Suppressor macrophage treated with lipopolysaccharide for 4 hours (primary cell): ENCODE measurements at regions not wholly inside any gene's neighbourhood (a gene's known extent, or its start where the extent isn't known, plus 50 kb on each side); places are given as distances from the start of the nearest gene placed in this dataset.
A peak's percentile ranks its signal among the peaks of the same experiment; 100 is the strongest.

ENCODE experiments used
- DNase-seq: peaks from one replicate; pipeline ENCODE4 v3.0.0-alpha.2; 2020

GRCh38 chr3:68148447-68148846, 494.0 kb upstream of the SUCLG2 start:
- no peak for DNase-seq

- DNase-seq, result no peak
These were observed 488.0 kb upstream of the SUCLG2 start for GRCh38 chr3:68142441-68142840.

- DNase-seq, result no peak
These were observed 485.5 kb upstream of the SUCLG2 start for GRCh38 chr3:68139897-68140296.

- no peak for DNase-seq
These were observed 482.0 kb upstream of the SUCLG2 start for GRCh38 chr3:68136411-68136810.

- no peak for DNase-seq
These were observed 480.7 kb upstream of the SUCLG2 start for GRCh38 chr3:68135067-68135466.

- no peak for DNase-seq
These were observed 474.7 kb upstream of the SUCLG2 start for GRCh38 chr3:68129065-68129464.

GRCh38 chr3:68123231-68123630, 468.8 kb upstream of the SUCLG2 start:
- DNase-seq, result peak; percentile 1

GRCh38 chr3:68121287-68121686, 466.9 kb upstream of the SUCLG2 start:
- DNase-seq, result no peak

- no peak for DNase-seq
These were observed 462.2 kb upstream of the SUCLG2 start for GRCh38 chr3:68116580-68116979.

- DNase-seq, result no peak
These were observed 449.4 kb upstream of the SUCLG2 start for GRCh38 chr3:68103811-68104210.

- no peak for DNase-seq
These were observed 436.2 kb upstream of the SUCLG2 start for GRCh38 chr3:68090571-68090970.

- no peak for DNase-seq
These were observed 435.2 kb upstream of the SUCLG2 start for GRCh38 chr3:68089572-68090011.

GRCh38 chr3:68088636-68089035, 434.2 kb upstream of the SUCLG2 start:
- no peak for DNase-seq

- no peak for DNase-seq
These were observed 433.8 kb upstream of the SUCLG2 start for GRCh38 chr3:68088216-68088615.

- DNase-seq, result no peak
These were observed 417.6 kb upstream of the SUCLG2 start for GRCh38 chr3:68072062-68072461.

- DNase-seq, result no peak
These were observed 415.8 kb upstream of the SUCLG2 start for GRCh38 chr3:68070186-68070585.

- no peak for DNase-seq
These were observed 412.9 kb upstream of the SUCLG2 start for GRCh38 chr3:68067314-68067713.

- no peak for DNase-seq
These were observed 408.5 kb upstream of the SUCLG2 start for GRCh38 chr3:68062926-68063325.

GRCh38 chr3:68060910-68061309, 406.5 kb upstream of the SUCLG2 start:
- DNase-seq, result no peak

- DNase-seq, result no peak
These were observed 405.8 kb upstream of the SUCLG2 start for GRCh38 chr3:68060191-68060590.

- DNase-seq, result no peak
These were observed 405.3 kb upstream of the SUCLG2 start for GRCh38 chr3:68059628-68060152.

- DNase-seq, result no peak
These were observed 403.4 kb upstream of the SUCLG2 start for GRCh38 chr3:68057637-68058320.

GRCh38 chr3:68056556-68056955, 402.1 kb upstream of the SUCLG2 start:
- DNase-seq, result no peak

- DNase-seq, result no peak
These were observed 400.8 kb upstream of the SUCLG2 start for GRCh38 chr3:68055215-68055614.

- DNase-seq, result no peak
These were observed 395.4 kb upstream of the SUCLG2 start for GRCh38 chr3:68049776-68050175.
